GM10248 (cell line): ENCODE measurements at regions not wholly inside any gene's neighbourhood (a gene's known extent, or its start where the extent isn't known, plus 50 kb on each side); places are given as distances from the start of the nearest gene placed in this dataset.
"Not testable (repeated sequence)": the region's sequence is repeated elsewhere in the genome, so short reads cannot be mapped to it uniquely, and the experiment has no call there.

Experiments
- CTCF ChIA-PET: fragments of 300-600 bp; sonication (Branson Sonifier 250); formaldehyde crosslinking; extraction: SDS; loops from one replicate; lab custom pipeline; 2021; ENCODE audit warnings: antibody characterized with exemption; lab: Yijun Ruan, JAX
- POLR2A ChIA-PET: fragments of 350-650 bp; sonication (Branson Sonifier 250); formaldehyde crosslinking; extraction: SDS; loops from one replicate; lab custom pipeline; 2020; ENCODE audit warnings: antibody characterized with exemption; lab: Yijun Ruan, JAX
- DNase-seq: peaks from one replicate; pipeline ENCODE4 v3.0.0; 2012; ENCODE audit errors: extremely low spot score
- TF ChIP-seq, protein P1 (sequence below): IDR thresholded peaks from 2 replicates; pipeline ENCODE4 v1.5.1; 2012; ENCODE audit warnings: mild to moderate bottlenecking, low read depth; ENCODE audit errors: extremely low read depth, missing control alignments, control extremely low read depth

- TF ChIP-seq, protein P1, sequence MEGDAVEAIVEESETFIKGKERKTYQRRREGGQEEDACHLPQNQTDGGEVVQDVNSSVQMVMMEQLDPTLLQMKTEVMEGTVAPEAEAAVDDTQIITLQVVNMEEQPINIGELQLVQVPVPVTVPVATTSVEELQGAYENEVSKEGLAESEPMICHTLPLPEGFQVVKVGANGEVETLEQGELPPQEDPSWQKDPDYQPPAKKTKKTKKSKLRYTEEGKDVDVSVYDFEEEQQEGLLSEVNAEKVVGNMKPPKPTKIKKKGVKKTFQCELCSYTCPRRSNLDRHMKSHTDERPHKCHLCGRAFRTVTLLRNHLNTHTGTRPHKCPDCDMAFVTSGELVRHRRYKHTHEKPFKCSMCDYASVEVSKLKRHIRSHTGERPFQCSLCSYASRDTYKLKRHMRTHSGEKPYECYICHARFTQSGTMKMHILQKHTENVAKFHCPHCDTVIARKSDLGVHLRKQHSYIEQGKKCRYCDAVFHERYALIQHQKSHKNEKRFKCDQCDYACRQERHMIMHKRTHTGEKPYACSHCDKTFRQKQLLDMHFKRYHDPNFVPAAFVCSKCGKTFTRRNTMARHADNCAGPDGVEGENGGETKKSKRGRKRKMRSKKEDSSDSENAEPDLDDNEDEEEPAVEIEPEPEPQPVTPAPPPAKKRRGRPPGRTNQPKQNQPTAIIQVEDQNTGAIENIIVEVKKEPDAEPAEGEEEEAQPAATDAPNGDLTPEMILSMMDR: no peak
- DNase-seq: no peak
- POLR2A ChIA-PET: no interaction called here
- CTCF ChIA-PET: interaction anchor here (0.7 to 2.6 kb wide), 12 partner anchors 13 to 627 kb away, joined by 3 to 15 read pairs (median 5); no protein-coding TSS in a partner anchor
These were observed 57.5 kb upstream of the TRA2B start for GRCh38 chr3:185995352-185995751.

- POLR2A ChIA-PET: no interaction called here
- TF ChIP-seq, protein P1: no peak
- no peak for DNase-seq
- CTCF ChIA-PET: interaction anchor here (0.8 to 2.2 kb wide), 8 partner anchors 10 to 267 kb away, joined by 3 to 13 read pairs (median 3); no protein-coding TSS in a partner anchor
These were observed 55.1 kb upstream of the TRA2B start for GRCh38 chr3:185992831-185993374.

GRCh38 chr3:185990995-185991394 lies 53.2 kb upstream of the TRA2B start:
- CTCF ChIA-PET: interaction anchor here (1.5 to 3.2 kb wide), 4 partner anchors 12 to 269 kb away, joined by 5 to 10 read pairs (median 7); no protein-coding TSS in a partner anchor
- POLR2A ChIA-PET, DNase-seq: not testable (repeated sequence)

- ChIA-PET POLR2A (no interaction called here), CTCF (interaction anchor here (1.5 to 6.0 kb wide), 5 partner anchors 11 to 626 kb away, joined by 5 to 32 read pairs (median 10); no protein-coding TSS in a partner anchor)
- TF ChIP-seq, protein P1: no peak
- no peak for DNase-seq
These were observed 51.7 kb upstream of the TRA2B start for GRCh38 chr3:185989511-185989910.

- no peak for DNase-seq
- TF ChIP-seq, protein P1: no peak
- ChIA-PET POLR2A (no interaction called here), CTCF (interaction anchor here (0.8 to 6.0 kb wide), 6 partner anchors 10 to 627 kb away, joined by 3 to 32 read pairs (median 14); no protein-coding TSS in a partner anchor)
These were observed 51.0 kb upstream of the TRA2B start for GRCh38 chr3:185988816-185989175.

GRCh38 chr3:185988080-185988815 lies 50.4 kb upstream of the TRA2B start:
- no peak for DNase-seq
- TF ChIP-seq, protein P1: no peak
- CTCF ChIA-PET: interaction anchor here (0.8 to 6.0 kb wide), 10 partner anchors 8 to 627 kb away, joined by 3 to 32 read pairs (median 10); no protein-coding TSS in a partner anchor
- POLR2A ChIA-PET: no interaction called here
